ENCODE measurements at regions not wholly inside any gene's neighbourhood (a gene's known extent, or its start where the extent isn't known, plus 50 kb on each side); places are given as distances from the start of the nearest gene placed in this dataset.

- peak; percentile 54 for DNase-seq (ENCODE audit: low read depth)
Measured at GRCh38 chr17:77320485-77321256, 179.9 kb downstream of the SEC14L1 start.

GRCh38 chr17:77321649-77322513 is 181.1 kb downstream of the SEC14L1 start:
- DNase-seq (ENCODE audit: low read depth), result no peak

DNA sequence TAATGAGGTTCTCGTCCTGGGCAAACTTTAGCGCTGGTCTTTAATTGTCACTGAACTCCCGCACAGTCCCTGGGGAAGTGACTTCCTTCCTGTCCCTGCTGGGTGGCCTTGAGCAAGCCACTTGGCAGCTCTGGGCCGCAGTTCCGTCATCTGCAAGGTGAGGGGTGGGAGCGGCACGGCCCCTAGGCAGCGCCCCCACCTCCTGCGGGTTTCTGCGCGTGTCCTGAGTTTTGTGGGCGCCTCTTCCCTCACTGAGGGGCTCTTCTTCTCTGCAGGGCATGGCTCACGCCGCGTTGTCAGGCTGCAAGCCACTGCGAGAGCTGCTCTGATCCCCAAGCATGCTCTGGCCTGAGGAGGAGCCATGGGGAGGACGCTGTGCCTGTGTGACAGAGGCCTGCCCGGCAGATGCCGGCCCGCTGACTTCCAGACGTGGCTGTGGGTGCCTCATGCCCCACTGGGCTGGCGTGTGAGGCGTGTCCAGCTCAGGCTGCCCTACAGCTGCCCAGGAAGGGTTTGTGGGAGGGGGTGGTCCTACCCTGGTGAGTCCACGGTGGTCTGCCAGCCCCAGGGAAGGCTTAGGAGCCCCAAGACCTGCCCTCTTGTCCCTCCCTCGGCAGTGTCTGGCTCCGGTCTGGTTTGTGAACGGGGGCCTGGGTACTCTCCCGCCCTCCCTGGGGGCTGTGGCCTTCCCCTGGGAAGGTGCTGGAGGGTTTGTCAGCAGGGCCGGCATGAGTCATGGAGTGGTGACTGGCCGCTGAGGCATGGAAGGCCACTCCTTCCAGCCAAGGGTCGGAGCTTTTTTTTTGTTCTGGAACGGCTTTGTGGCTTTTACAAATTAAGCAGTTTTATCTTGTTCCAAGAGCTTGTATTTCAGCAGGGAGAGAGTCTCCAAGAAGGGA is 182.0 kb downstream of the SEC14L1 start:
- peak; percentile 99 for DNase-seq (ENCODE audit: low read depth)

DNA sequence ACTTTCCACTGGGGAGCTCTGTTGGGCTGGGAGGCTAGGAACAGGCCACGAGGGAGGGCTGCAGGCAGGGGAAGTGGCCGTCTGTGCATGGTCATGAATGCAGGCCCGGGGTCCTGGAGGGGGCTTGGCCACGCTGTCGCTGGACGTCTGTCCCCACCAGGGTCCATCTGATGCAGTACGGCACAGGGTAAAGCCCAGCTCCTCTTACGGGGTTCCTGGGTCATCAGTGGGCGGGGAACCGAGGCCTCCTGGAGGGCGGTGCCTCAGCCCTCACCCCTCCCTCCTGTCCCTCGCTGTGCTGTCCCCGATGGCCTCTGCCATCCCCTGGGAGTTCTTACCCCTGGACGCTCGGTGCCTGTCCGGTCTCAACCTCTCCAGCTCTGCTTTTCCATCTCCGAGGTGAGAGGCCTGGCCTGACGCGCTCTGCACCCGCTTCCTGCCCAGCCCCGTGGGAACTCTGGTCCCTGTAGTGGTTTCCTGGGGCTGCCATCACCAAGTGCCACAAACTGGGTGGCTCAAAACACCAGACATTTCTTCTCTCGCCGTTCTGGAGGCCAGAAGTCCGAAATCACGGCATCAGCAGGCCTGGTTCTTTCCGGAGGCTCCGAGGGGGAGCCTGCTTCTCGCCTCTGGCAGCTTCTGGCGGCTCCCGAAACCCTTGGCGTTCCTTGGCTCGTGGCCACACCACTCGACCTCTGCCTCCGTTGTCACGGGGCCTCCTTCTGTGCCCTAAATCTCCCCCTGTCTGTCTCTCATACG is 182.8 kb downstream of the SEC14L1 start:
- DNase-seq (ENCODE audit: low read depth), result no peak

GRCh38 chr17:77324227-77324626 is 183.5 kb downstream of the SEC14L1 start:
- DNase-seq (ENCODE audit: low read depth), result no peak

DNA sequence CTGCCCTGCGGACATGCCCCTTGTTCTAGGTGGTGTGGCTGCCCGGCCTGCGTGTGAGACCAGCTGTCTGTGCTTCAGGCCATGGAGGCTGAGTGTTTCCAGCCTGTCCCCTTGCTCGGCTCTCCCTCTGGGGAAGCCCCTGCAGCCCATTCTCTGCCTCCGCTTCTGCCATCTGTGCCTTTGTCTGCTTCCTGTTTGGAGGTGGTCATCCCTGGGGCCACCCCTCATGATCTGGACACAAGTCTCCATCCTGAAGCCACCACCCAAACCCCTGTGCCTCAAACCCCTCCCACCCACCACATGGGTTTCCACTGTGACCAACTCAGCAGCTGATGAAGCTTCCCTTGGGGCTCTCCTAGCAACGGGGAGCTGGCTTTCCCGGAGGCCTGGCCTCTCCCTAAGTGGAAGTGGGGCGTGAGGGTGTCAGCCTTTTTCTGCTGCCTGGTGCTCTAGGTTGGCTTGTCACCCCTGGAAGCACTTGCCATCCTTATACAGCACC is 184.9 kb downstream of the SEC14L1 start:
- peak; percentile 60 for DNase-seq (ENCODE audit: low read depth)

DNA sequence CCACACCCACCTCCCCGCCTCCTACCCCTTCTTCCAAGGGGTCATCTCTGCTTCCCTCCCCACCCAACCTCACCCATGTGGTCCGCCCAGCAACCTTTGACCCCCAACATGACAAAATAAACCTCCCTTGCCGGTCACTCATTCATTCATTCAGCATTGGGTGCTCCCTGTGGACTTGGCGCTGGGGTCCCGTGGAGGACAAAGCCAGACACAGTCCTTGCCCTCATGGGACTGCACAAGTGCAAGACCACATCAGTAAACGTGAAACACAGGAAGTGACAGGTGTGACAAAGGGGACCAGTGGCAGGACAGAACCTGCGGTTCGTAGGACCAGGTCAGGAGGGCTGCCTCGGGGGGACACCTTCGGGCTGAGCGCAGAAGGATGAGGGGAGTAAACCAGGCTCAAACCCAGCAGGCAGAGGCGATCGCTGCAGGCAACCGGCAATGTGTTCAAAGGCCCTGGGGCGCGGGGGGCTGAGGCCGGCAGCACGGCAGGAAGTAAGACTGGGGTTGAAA is 185.4 kb downstream of the SEC14L1 start:
- DNase-seq (ENCODE audit: low read depth), result no peak

DNA sequence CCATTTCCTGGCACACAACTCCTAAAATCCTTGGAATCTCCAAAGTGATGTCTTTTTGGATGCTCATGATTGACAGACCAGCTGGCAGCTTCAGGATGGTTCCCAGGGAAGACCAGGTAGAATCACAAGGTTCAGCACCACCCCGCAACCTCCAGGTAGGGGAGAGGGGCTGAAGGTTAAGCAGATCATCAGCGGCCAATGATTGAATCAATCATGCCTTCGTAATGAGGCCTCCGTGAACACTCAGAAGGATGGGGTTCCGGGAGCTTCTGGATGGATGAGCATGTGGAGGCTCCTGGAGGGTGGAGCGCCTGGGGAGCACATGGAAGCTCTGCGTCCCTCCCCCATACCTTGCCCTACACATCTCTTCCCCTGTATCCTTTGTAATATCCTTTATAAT is 185.9 kb downstream of the SEC14L1 start:
- no peak for DNase-seq (ENCODE audit: low read depth)

DNA sequence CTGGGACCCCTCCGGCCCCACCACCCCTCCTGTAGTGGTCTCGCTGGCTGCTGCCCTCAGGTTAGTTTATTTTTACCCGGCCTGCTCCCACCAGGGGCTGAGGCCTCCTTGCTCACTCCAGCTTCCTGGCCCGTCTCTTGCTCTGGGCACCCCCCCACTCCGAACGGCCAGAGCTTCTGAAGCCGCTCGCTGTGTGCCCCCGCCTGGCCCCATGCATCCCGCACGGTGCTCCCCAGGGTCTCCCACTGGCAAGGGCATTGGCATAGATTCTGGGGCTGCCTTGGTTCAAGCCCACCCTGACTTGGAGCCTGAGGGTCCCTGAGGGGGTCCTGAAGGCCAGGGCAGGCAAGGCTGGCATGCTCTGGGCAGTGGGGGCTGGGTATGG is 186.4 kb downstream of the SEC14L1 start:
- DNase-seq (ENCODE audit: low read depth), result no peak

DNA sequence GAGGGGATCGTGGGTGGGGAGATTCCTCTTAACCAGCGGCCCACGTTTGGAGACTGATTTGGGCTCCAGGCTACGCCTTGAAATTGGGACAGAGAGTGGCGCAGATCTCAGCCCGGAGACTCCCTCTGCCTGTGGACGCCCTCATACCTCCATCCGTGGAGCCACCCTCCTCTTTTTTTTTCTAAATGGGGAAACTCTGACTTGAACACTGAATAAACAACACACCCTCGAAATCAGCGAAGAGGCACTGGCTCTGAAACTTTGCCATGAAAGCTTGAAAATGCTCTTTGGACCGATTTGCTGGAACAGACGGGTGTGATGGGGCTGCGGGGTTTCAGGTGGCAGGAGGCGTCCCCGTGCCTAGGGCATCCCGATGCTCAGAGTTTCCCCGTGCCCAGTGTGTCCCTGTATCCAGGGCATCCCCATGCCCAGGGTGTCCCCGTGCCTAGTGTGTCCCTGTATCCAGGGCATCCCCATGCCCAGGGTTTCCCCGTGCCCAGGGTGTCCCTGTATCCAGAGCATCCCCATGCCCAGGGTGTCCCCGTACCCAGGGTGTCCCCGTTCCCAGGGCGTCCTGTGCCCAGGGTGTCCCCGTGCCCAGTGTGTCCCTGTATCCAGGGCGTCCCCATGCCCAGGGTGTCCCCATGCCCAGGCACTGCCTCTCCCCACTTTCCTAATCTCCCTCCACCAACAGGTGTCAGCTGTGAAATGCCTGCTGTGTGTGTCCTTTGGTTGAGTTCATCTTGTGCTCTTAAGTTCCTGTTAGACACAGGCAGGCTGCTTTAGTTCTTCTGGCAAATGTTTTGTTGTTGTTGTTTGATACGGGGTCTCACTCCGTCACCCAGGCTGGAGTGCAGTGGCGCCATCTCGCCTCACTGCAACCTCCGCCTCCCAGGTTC is 187.0 kb downstream of the SEC14L1 start:
- DNase-seq (ENCODE audit: low read depth), result no peak

- no peak for DNase-seq (ENCODE audit: low read depth)
Measured at GRCh38 chr17:77328823-77329740, 188.3 kb downstream of the SEC14L1 start.

DNA sequence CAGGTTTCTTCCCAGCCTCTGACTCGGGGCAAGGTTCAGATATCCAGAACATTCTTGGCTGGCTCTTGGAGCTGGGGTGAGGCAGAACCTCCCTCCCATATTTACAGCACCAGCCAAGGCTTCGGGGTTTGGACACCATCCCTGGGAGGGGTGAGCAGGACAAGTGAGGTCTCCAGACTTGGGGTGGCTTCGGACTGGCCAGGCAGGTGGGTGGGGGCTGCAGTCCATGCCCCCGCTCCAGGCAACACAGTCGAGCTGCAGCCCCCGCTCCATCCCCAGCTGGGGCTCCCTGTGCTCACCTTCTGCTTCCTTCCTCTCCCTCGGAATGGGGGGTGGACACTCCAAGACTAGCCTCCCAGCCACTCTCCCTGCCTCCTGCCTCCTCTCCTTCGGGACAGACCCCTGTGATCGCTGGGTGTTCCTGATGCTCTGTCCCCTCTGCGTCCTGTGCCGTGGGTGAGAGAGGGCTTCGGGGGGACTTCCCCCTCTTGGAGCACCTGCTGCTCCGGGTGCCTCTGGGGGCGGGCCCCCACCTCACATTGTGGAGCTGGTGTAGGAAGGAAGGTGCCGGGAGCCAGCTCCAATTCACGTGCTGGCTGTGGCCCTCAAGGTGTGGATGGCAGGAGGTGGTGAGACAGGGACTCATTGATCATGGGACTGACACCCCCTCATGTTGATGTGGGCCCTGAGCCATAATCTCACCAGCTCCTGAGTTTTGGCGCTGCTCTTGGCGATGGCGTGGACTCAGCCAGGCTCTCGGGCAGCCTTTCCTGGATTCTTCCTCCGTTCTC is 189.2 kb downstream of the SEC14L1 start:
- DNase-seq (ENCODE audit: low read depth), result no peak

DNA sequence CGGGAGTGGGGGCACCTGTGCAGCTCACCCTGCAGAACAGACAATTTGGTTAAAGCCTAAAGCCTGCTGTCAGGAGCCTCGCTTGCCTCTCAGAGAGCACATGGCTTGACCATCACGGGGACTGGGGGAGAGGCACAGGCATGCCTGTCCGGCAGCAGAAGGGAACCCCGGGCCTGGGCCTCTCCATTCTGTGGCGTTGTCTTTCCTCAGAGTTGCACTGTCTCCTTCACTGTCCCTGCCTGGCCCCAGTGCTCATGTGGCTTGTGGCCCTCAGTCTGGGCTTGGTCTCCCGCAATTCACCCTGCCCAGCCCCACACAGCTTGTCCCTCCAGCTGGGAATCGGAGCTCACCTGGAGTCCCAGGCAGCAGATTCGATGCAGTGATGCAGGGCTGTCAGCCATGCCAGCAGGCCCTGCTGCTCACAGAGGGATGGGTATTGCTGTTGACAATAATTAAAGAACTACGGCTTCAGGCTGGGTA is 189.9 kb downstream of the SEC14L1 start:
- no peak for DNase-seq (ENCODE audit: low read depth)

DNA sequence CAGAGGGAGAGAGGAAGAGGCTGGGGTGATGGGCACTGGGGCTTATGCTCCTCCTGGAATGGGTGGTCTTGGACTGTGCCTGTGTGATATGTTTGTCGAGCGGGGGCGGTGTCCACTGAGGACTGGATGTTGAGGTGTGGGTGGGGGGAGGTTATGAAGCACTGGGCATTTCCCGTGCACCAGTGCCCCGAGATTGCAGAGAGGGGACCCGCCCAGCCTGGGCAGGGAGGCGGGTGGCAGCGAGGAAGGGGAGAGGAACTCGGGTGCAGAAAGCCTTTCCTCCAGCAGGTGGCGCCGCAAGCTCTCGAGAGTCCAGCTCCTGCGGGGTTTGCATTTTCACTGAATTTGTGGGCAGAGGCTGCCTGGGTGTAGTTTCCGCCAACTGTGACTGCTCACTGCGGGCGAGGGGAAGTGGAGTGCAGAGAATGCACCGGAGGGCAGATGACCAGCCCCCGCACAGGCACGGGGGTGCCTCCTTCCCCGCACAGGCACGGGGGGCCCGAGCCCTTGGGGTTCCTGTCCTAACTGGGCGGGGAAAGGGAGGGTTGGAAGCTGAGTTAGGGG is 190.6 kb downstream of the SEC14L1 start:
- DNase-seq (ENCODE audit: low read depth), result peak; percentile 90

- no peak for DNase-seq (ENCODE audit: low read depth)
Measured at GRCh38 chr17:77332034-77332971, 191.5 kb downstream of the SEC14L1 start.

Measured in LHCN-M2 (cell line).